PFSK-1 (cell line): ENCODE measurements at regions not wholly inside any gene's neighbourhood (a gene's known extent, or its start where the extent isn't known, plus 50 kb on each side); places are given as distances from the start of the nearest gene placed in this dataset.

ENCODE experiments used
- FOXP2 ChIP-seq: optimal IDR thresholded peaks from 2 replicates; pipeline ENCODE3; 2011; ENCODE audit warnings: borderline replicate concordance, control low read depth, inconsistent platforms; ENCODE audit not compliant: insufficient read depth; ENCODE audit errors: extremely low read length, extremely low read depth
- REST ChIP-seq, 2 experiments: IDR thresholded peaks; 2 replicates each; pipeline versions ENCODE4 v1.6.1 to v1.8.0; 2011 to 2012; ENCODE audit warnings: low read depth in 2 of 2, low read length in 2 of 2, control low read depth in 1 of 2, inconsistent platforms in 1 of 2, mild to moderate bottlenecking in 1 of 2, moderate library complexity in 1 of 2; ENCODE audit not compliant: insufficient read depth in 1 of 2
- TAF1 ChIP-seq: IDR thresholded peaks from 2 replicates; pipeline ENCODE4 v1.6.1; 2012; ENCODE audit warnings: low read length, control low read depth, borderline replicate concordance; ENCODE audit not compliant: insufficient read depth

GRCh38 chr7:142671506-142671905, 77.8 kb upstream of the PRSS1 start:
- TF ChIP-seq REST (IDR thresholded peaks at IDR 0.05; ENCODE audit: insufficient read depth in 1 of 2, low read depth in 2 of 2, low read length in 2 of 2) (no peak), FOXP2 (no peak), TAF1 (no peak)
